SU-DHL-6 (cell line): ENCODE measurements at regions not wholly inside any gene's neighbourhood (a gene's known extent, or its start where the extent isn't known, plus 50 kb on each side); places are given as distances from the start of the nearest gene placed in this dataset.
"Not testable (repeated sequence)": the region's sequence is repeated elsewhere in the genome, so short reads cannot be mapped to it uniquely, and the experiment has no call there.

Experiments
- H2AFZ ChIP-seq: fragments of 200-600 bp; sonication (generic); 2 replicates; pipeline ENCODE4 v1.6.1; 2014; ENCODE audit warnings: low read depth, mild to moderate bottlenecking, moderate library complexity, mixed read lengths, antibody characterized with exemption, low read length; ENCODE audit not compliant: severe bottlenecking
- H3F3A ChIP-seq: fragments of 200-600 bp; shearing (Covaris generic); 2 replicates; pipeline ENCODE4 v1.6.0; 2016; ENCODE audit warnings: antibody characterized with exemption, mild to moderate bottlenecking; ENCODE audit not compliant: insufficient read depth
- H3K27ac ChIP-seq: fragments of 200-600 bp; sonication (generic); 2 replicates; pipeline ENCODE4 v1.5.1; 2016; ENCODE audit warnings: low read depth, mild to moderate bottlenecking, low read length, moderate library complexity, mixed read lengths
- H3K27me3 ChIP-seq: fragments of 200-600 bp; sonication (generic), shearing (Covaris generic); 2 replicates; pipeline ENCODE4 v1.6.0; 2014; ENCODE audit warnings: mild to moderate bottlenecking, low read length
- H3K36me3 ChIP-seq: fragments of 200-600 bp; sonication (generic); 2 replicates; pipeline ENCODE4 v1.6.1; 2014; ENCODE audit warnings: mild to moderate bottlenecking, low read length, mixed read lengths
- H3K4me2 ChIP-seq: fragments of 300-600, 200-600 bp; shearing (Covaris generic), sonication (generic); 2 replicates; pipeline ENCODE4 v1.6.0; 2014; ENCODE audit warnings: low read length, low read depth, mild to moderate bottlenecking; ENCODE audit not compliant: poor library complexity, severe bottlenecking
- H3K4me3 ChIP-seq: fragments of 200-600 bp; sonication (generic); 2 replicates; pipeline ENCODE4 v1.5.1; 2014; ENCODE audit warnings: antibody characterized with exemption, low read length, mild to moderate bottlenecking, mixed read lengths; ENCODE audit not compliant: insufficient read depth, poor library complexity, severe bottlenecking
- H3K79me2 ChIP-seq: fragments of 200-600 bp; sonication (generic); 2 replicates; pipeline ENCODE4 v1.6.1; 2014; ENCODE audit warnings: mild to moderate bottlenecking, low read length, moderate library complexity; ENCODE audit not compliant: insufficient read depth
- H3K9ac ChIP-seq: fragments of 200-600 bp; sonication (generic); 2 replicates; pipeline ENCODE4 v1.7.0; 2014; ENCODE audit warnings: mild to moderate bottlenecking, low read length
- H3K9me2 ChIP-seq: fragments of 200-600 bp; sonication (generic); replicated peaks from 2 replicates; pipeline ENCODE4 v1.6.1; 2014; ENCODE audit warnings: low read length; ENCODE audit not compliant: insufficient read depth
- H3K9me3 ChIP-seq: fragments of 200-600 bp; sonication (generic); 2 replicates; pipeline ENCODE4 v1.6.1; 2014; ENCODE audit warnings: low read length, mixed read lengths; ENCODE audit not compliant: insufficient read depth
- H4K20me1 ChIP-seq: fragments of 200-600 bp; sonication (generic); 2 replicates; pipeline ENCODE4 v1.6.1; 2014; ENCODE audit warnings: low read depth, mild to moderate bottlenecking, antibody characterized with exemption, low read length, moderate library complexity, mixed read lengths
- CTCF ChIP-seq: fragments of 200-600 bp; sonication (generic); IDR thresholded peaks from one replicate; pipeline ENCODE4 v1.5.1; 2017; ENCODE audit warnings: antibody characterized with exemption, mild to moderate bottlenecking, low read length, moderate library complexity; ENCODE audit not compliant: insufficient read depth, poor library complexity, severe bottlenecking
- EZH2phosphoT487 ChIP-seq: fragments of 200-600 bp; sonication (generic), shearing (Covaris generic); conservative IDR thresholded peaks from 2 replicates; pipeline ENCODE4 v1.6.1; 2018; ENCODE audit warnings: mild to moderate bottlenecking, antibody characterized with exemption, low read length, moderate library complexity, mixed read lengths

DNA sequence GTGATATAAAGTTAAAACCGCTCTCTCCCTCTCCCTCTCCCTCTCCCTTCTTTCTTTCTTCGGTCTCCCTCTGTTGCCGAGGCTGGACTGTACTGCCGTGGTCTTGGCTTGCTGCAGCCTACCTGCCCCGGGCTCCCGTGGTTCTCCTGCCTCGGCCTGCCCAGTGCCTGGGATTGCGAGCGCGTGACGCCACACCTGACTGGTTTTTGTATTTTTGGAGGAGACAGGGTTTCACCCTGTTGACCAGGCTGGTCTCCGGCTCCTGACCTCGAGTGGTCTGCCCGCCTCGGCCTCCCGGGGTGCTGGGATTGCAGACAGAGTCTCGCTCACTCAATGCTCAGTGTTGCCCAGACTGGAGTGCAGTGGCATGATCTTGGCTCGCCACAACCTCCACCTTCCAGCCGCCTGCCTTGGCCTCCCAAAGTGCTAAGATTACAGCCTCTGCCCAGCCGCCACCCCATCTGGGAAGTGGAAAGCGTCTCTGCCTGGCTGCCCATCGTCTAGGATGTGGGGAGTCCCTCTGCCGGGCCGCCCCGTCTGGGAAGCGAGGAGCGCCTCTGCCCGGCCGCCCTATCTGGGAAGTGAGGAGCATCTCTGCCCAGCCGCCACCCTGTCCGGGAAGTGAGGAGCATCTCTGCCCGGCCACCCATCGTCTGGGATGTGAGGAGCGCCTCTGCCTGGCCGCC, 400.5 kb downstream of the CAAP1 start:
- not testable (repeated sequence) for H3K4me3 ChIP-seq, H2AFZ ChIP-seq, H3K27me3 ChIP-seq, H4K20me1 ChIP-seq, H3K9ac ChIP-seq, H3K9me3 ChIP-seq, H3K4me2 ChIP-seq, H3K36me3 ChIP-seq, H3K79me2 ChIP-seq, H3K9me2 ChIP-seq, H3F3A ChIP-seq, H3K27ac ChIP-seq

- H3K4me3 ChIP-seq = no peak overlapping the region
- no peaks in the 10 kb centered on the region; the same call in 1 of the 2 replicates for H3K9me3 ChIP-seq
- no peak overlapping the region for H2AFZ ChIP-seq
- no peaks in the 10 kb centered on the region for H3K36me3 ChIP-seq
- H4K20me1 ChIP-seq = no peaks in the 10 kb centered on the region
- no peaks in the 10 kb centered on the region for H3F3A ChIP-seq
- no peak overlapping the region for H3K27ac ChIP-seq
- H3K27me3 ChIP-seq = no peaks in the 10 kb centered on the region
- H3K4me2 ChIP-seq = no peak overlapping the region
- no peaks in the 10 kb centered on the region; the same call in 1 of the 2 replicates for H3K9me2 ChIP-seq
- no peaks in the 10 kb centered on the region for H3K79me2 ChIP-seq
- TF ChIP-seq EZH2phosphoT487 (no peak), CTCF (no peak)
- no peak overlapping the region for H3K9ac ChIP-seq
These were observed 408.6 kb downstream of the CAAP1 start for GRCh38 chr9:26483991-26484390.

- Histone ChIP-seq H2AFZ (no peak overlapping the region), H3K9me2 (no peaks in the 10 kb centered on the region), H3K4me3 (no peak overlapping the region), H4K20me1 (no peaks in the 10 kb centered on the region), H3K9me3 (no peaks in the 10 kb centered on the region), H3K27me3 (no peaks in the 10 kb centered on the region), H3K9ac (no peak overlapping the region), H3K4me2 (no peak overlapping the region), H3K36me3 (no peaks in the 10 kb centered on the region), H3K27ac (no peak overlapping the region), H3K79me2 (no peaks in the 10 kb centered on the region), H3F3A (no peaks in the 10 kb centered on the region)
- TF ChIP-seq CTCF (no peak), EZH2phosphoT487 (no peak)
These were observed 414.6 kb downstream of the CAAP1 start for GRCh38 chr9:26477963-26478362.

DNA sequence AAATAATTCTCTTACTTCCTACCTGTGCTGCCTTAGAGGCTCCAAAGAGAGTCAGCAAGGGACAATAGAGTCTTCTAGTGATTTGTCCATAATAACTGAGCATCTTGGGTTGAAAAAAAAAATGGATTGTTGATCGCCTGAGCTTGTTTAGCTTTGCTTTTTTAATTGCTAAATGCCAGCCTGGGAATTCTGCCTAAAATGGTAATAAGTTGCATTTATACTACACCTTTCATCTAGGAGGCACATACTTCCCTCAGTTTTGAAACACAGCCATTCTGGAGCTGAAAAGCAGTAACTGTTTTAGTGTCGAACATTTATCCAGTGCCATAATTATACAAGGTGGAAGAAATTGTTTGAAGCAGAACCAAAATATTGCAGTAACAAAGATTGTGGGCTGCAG, 421.3 kb downstream of the CAAP1 start:
- TF ChIP-seq CTCF (no peak), EZH2phosphoT487 (no peak)
- Histone ChIP-seq H3K9ac (no peak overlapping the region), H3K9me3 (no peaks in the 10 kb centered on the region), H3F3A (no peaks in the 10 kb centered on the region), H2AFZ (no peak overlapping the region), H3K79me2 (no peaks in the 10 kb centered on the region), H3K27me3 (no peaks in the 10 kb centered on the region), H3K27ac (no peak overlapping the region), H3K36me3 (no peaks in the 10 kb centered on the region), H3K4me3 (no peak overlapping the region), H4K20me1 (no peaks in the 10 kb centered on the region), H3K4me2 (no peak overlapping the region), H3K9me2 (no peaks in the 10 kb centered on the region)
